IMR-90 (cell line): ENCODE measurements at regions not wholly inside any gene's neighbourhood (a gene's known extent, or its start where the extent isn't known, plus 50 kb on each side); places are given as distances from the start of the nearest gene placed in this dataset.

ENCODE experiments used
- ATAC-seq: fragments of 200-7000 bp; cut with Tn5 transposase; 2 replicates; pipeline ENCODE4 v1.9.1; 2020; ENCODE audit warnings: low read depth, mild to moderate bottlenecking, moderate library complexity
- BruUV-seq: library from RNA; stranded (reverse); fragments of 400-500 nt; replicated peaks from 2 replicates; lab custom pipeline; 2021; lab: Mats Ljungman, UMichigan
- CTCF ChIA-PET: fragments of 300-600 bp; formaldehyde crosslinking; extraction: SDS; loops from one replicate; lab custom pipeline; 2021; ENCODE audit warnings: antibody characterized with exemption; lab: Yijun Ruan, JAX
- POLR2A ChIA-PET: fragments of 300-600 bp; sonication (Branson Sonifier 250); formaldehyde crosslinking; loops from one replicate; lab custom pipeline; 2022; ENCODE audit warnings: antibody characterized with exemption; ENCODE audit not compliant: unreplicated experiment; lab: Charles Lee
- DNase-seq: peaks from one replicate; pipeline ENCODE4 v3.0.0; 2013
- H2AFZ ChIP-seq: replicated peaks from 2 replicates; pipeline ENCODE3; 2013; ENCODE audit warnings: low read length, mild to moderate bottlenecking; ENCODE audit not compliant: poor library complexity
- H2AK5ac ChIP-seq: 2 replicates; pipeline ENCODE4 v1.6.1; 2013; ENCODE audit warnings: low read depth, low read length, inconsistent platforms
- H2AK9ac ChIP-seq: replicated peaks from 2 replicates; pipeline ENCODE3; 2013; ENCODE audit warnings: mild to moderate bottlenecking, low read depth, low read length, moderate library complexity; ENCODE audit not compliant: poor library complexity
- H2BK120ac ChIP-seq: 2 replicates; pipeline ENCODE4 v1.6.1; 2013; ENCODE audit warnings: low read depth, low read length, inconsistent platforms
- H2BK15ac ChIP-seq: 3 replicates; pipeline ENCODE4 v1.6.1; 2013; ENCODE audit warnings: low read depth, low read length, inconsistent platforms
- H2BK20ac ChIP-seq: 2 replicates; pipeline ENCODE4 v1.6.1; 2013; ENCODE audit warnings: low read depth, mild to moderate bottlenecking, inconsistent platforms, low read length, moderate library complexity
- H2BK5ac ChIP-seq: 2 replicates; pipeline ENCODE4 v1.6.1; 2013; ENCODE audit warnings: mild to moderate bottlenecking, low read depth, low read length, inconsistent platforms; ENCODE audit not compliant: poor library complexity, severe bottlenecking
- H3K14ac ChIP-seq: replicated peaks from 2 replicates; pipeline ENCODE4 v1.6.1; 2013; ENCODE audit warnings: low read depth, low read length, inconsistent platforms
- H3K18ac ChIP-seq: 2 replicates; pipeline ENCODE4 v1.6.1; 2013; ENCODE audit warnings: low read depth, low read length, control low read depth
- H3K23ac ChIP-seq: 2 replicates; pipeline ENCODE4 v1.6.1; 2013; ENCODE audit warnings: low read depth, low read length, inconsistent platforms
- H3K27ac ChIP-seq: 2 replicates; pipeline ENCODE4 v1.5.1; 2013; ENCODE audit warnings: mild to moderate bottlenecking, control low read depth, low read length; ENCODE audit not compliant: insufficient read depth
- H3K27me3 ChIP-seq: 2 replicates; pipeline ENCODE4 v1.6.1; 2013; ENCODE audit warnings: low read length; ENCODE audit not compliant: control insufficient read depth, insufficient read depth
- H3K36me3 ChIP-seq: 2 replicates; pipeline ENCODE4 v1.6.1; 2013; ENCODE audit warnings: low read length, mixed read lengths; ENCODE audit not compliant: control insufficient read depth, insufficient read depth
- H3K4ac ChIP-seq: 2 replicates; pipeline ENCODE4 v1.6.1; 2013; ENCODE audit warnings: low read depth, low read length, inconsistent platforms
- H3K4me1 ChIP-seq: 2 replicates; pipeline ENCODE4 v1.6.1; 2013; ENCODE audit warnings: low read length, mixed read lengths; ENCODE audit not compliant: control insufficient read depth, insufficient read depth
- H3K4me2 ChIP-seq: 2 replicates; pipeline ENCODE4 v1.6.1; 2013; ENCODE audit warnings: low read depth, mild to moderate bottlenecking, control low read depth, low read length, moderate library complexity
- H3K4me3 ChIP-seq: 2 replicates; pipeline ENCODE4 v1.5.1; 2013; ENCODE audit warnings: low read depth, mild to moderate bottlenecking, control low read depth, low read length, moderate library complexity; ENCODE audit not compliant: insufficient read depth
- H3K56ac ChIP-seq: 2 replicates; pipeline ENCODE4 v1.6.1; 2013; ENCODE audit warnings: low read length, inconsistent platforms; ENCODE audit not compliant: insufficient read depth; ENCODE audit errors: extremely low read depth
- H3K79me1 ChIP-seq, 2 experiments: 2 replicates each; pipeline ENCODE4 v1.6.1; 2013; ENCODE audit warnings: low read length in 2 of 2, inconsistent platforms in 1 of 2, low read depth in 1 of 2
- H3K9ac ChIP-seq: 2 replicates; pipeline ENCODE4 v1.6.1; 2013; ENCODE audit warnings: low read depth, low read length, control low read depth
- H3K9me1 ChIP-seq: 2 replicates; pipeline ENCODE4 v1.6.1; 2013; ENCODE audit warnings: low read length, inconsistent platforms; ENCODE audit not compliant: insufficient read depth
- H3K9me3 ChIP-seq: 2 replicates; pipeline ENCODE4 v1.6.1; 2013; ENCODE audit warnings: low read length; ENCODE audit not compliant: control insufficient read depth, insufficient read depth
- H4K20me1 ChIP-seq: 2 replicates; pipeline ENCODE4 v1.6.1; 2013; ENCODE audit warnings: low read length, inconsistent platforms; ENCODE audit not compliant: insufficient read depth
- H4K5ac ChIP-seq: 2 replicates; pipeline ENCODE4 v1.6.1; 2013; ENCODE audit warnings: mild to moderate bottlenecking, low read depth, low read length, control low read depth
- H4K8ac ChIP-seq, 2 experiments: 2 replicates each; pipeline ENCODE4 v1.6.1; 2013; ENCODE audit warnings: low read depth in 2 of 2, low read length in 2 of 2, control low read depth in 1 of 2, inconsistent platforms in 1 of 2
- H4K91ac ChIP-seq: 2 replicates; pipeline ENCODE4 v1.6.1; 2013; ENCODE audit warnings: low read depth, low read length, inconsistent platforms; ENCODE audit not compliant: insufficient read depth
- CTCF ChIP-seq: conservative IDR thresholded peaks from 2 replicates; pipeline ENCODE4 v1.5.1; 2012; ENCODE audit warnings: mild to moderate bottlenecking, low read depth, low read length, improper control_type of control experiment
- ELK1 ChIP-seq: fragments of 150-350 bp; IDR thresholded peaks from 2 replicates; pipeline ENCODE4 v1.6.1; 2016; ENCODE audit warnings: low read depth, mild to moderate bottlenecking, low read length, moderate library complexity, borderline replicate concordance
- MAZ ChIP-seq: IDR thresholded peaks from 2 replicates; pipeline ENCODE4 v1.6.1; 2012; ENCODE audit warnings: low read depth, mild to moderate bottlenecking, low read length, improper control_type of control experiment, moderate library complexity, borderline replicate concordance
- POLR2A ChIP-seq: IDR thresholded peaks from 2 replicates; pipeline ENCODE4 v1.6.1; 2012; ENCODE audit warnings: mild to moderate bottlenecking, low read depth, low read length
- RCOR1 ChIP-seq: IDR thresholded peaks from 2 replicates; pipeline ENCODE4 v1.6.1; 2012; ENCODE audit warnings: mild to moderate bottlenecking, low read length, improper control_type of control experiment; ENCODE audit not compliant: insufficient replicate concordance
- WGBS, 2 experiments: methylation state at CpG; one replicate each; pipeline versions ENCODE4 v1.1.5 to v1.1.7; 2013; ENCODE audit warnings: missing lambda C conversion rate in 2 of 2; ENCODE audit not compliant: insufficient read length in 1 of 2; ENCODE audit errors: extremely low coverage in 2 of 2; 5-methylcytosine and 5-hydroxymethylcytosine counted together
- dilution Hi-C: fragments of 300-500 bp; cut with HindIII; formaldehyde crosslinking; loops from one replicate; pipeline ENCODE4 v1.14.3; 2018; ENCODE audit warnings: low sequenced_read_pairs; ENCODE audit not compliant: unreplicated experiment
- in situ Hi-C: fragments of 300-500 bp; cut with MboI; formaldehyde crosslinking; loops from 3 replicates; pipeline ENCODE4 v1.14.3; 2019; ENCODE audit warnings: low sequenced_read_pairs, inconsistent platforms, mixed read lengths
- intact Hi-C: fragments of 100-400 bp; cut with micrococcal nuclease; formaldehyde crosslinking; loops from 2 replicates; pipeline ENCODE4 v1.10.0; 2022

GRCh38 chr2:57465967-57466366, 580.6 kb upstream of the VRK2 start:
- no peak overlapping the region for H2BK5ac ChIP-seq
- no TSS peak for BruUV-seq

More at GRCh38 chr2:57465967-57466366, 580.6 kb upstream of the VRK2 start:
- H3K4me2 ChIP-seq, result no peak overlapping the region
- TF ChIP-seq CTCF (no peak), RCOR1 (no peak), POLR2A (no peak), ELK1 (no peak), MAZ (no peak)
- no peak overlapping the region for H3K4me3 ChIP-seq
- no peak overlapping the region for H2AFZ ChIP-seq
- DNase-seq (no peak), ATAC-seq (no peak)
- no peak overlapping the region for H3K27ac ChIP-seq
- H4K91ac ChIP-seq, result no peak overlapping the region
- intact Hi-C loops, result no loop called here
- ChIA-PET CTCF (no interaction called here), POLR2A (no interaction called here)
- H3K79me1 ChIP-seq, result no peaks in the 10 kb centered on the region
- dilution Hi-C loops, result no loop called here
- H3K36me3 ChIP-seq, result no peaks in the 10 kb centered on the region
- no peak overlapping the region for H2BK15ac ChIP-seq
- no peak overlapping the region for H3K14ac ChIP-seq
- H3K9me1 ChIP-seq, result no peaks in the 10 kb centered on the region
- H2BK20ac ChIP-seq, result no peak overlapping the region
- no peak overlapping the region for H2BK120ac ChIP-seq
- H3K23ac ChIP-seq, result no peak overlapping the region
- no peak overlapping the region for H4K8ac ChIP-seq
- no CpG with 5 or more reads among the region's 2 CpGs for WGBS, 2 experiments
- H2AK9ac ChIP-seq, result no peak overlapping the region
- no peak overlapping the region for H3K56ac ChIP-seq
- no peak overlapping the region for H3K4ac ChIP-seq
- H2AK5ac ChIP-seq, result no peak overlapping the region
- no peak overlapping the region for H4K5ac ChIP-seq
- no peaks in the 10 kb centered on the region for H4K20me1 ChIP-seq
- no peaks in the 10 kb centered on the region for H3K27me3 ChIP-seq
- no peak overlapping the region for H3K18ac ChIP-seq
- H3K4me1 ChIP-seq, result no peaks in the 10 kb centered on the region
- in situ Hi-C loops, result no loop called here
- H3K9ac ChIP-seq, result no peak overlapping the region
- H3K9me3 ChIP-seq, result peaks cover 2% of the 10 kb centered on the region; the same call in 1 of the 2 replicates
